K562 (cell line): ENCODE measurements at regions not wholly inside any gene's neighbourhood (a gene's known extent, or its start where the extent isn't known, plus 50 kb on each side); places are given as distances from the start of the nearest gene placed in this dataset.

Experiments used
- E2F4 ChIP-seq: sonication (generic); formaldehyde crosslinking; IDR thresholded peaks from 2 replicates; pipeline ENCODE4 v1.8.0; 2022; ENCODE audit warnings: mild to moderate bottlenecking, low read depth, missing genetic modification reagents
- EP400 ChIP-seq: fragments of 450-650 bp; IDR thresholded peaks from 2 replicates; pipeline ENCODE4 v1.6.1; 2017; ENCODE audit warnings: antibody characterized with exemption, mild to moderate bottlenecking, moderate library complexity
- GTF2E2 ChIP-seq: fragments of 200-800 bp; sonication (Bioruptor generic); IDR thresholded peaks from 2 replicates; pipeline ENCODE4 v1.6.1; 2016; ENCODE audit warnings: missing genetic modification characterization, missing compliant biosample characterization
- HOXB6 ChIP-seq: fragments of 250-450 bp; sonication (Bioruptor Pico); IDR thresholded peaks from 2 replicates; pipeline ENCODE4 v1.5.1; 2022; ENCODE audit warnings: mild to moderate bottlenecking, borderline replicate concordance
- KLF6 ChIP-seq: fragments of 250-450 bp; sonication (Bioruptor Pico); IDR thresholded peaks from 2 replicates; pipeline ENCODE4 v1.4.0; 2020; ENCODE audit warnings: mild to moderate bottlenecking, moderate library complexity, borderline replicate concordance
- MEIS2 ChIP-seq: fragments of 450-650 bp; IDR thresholded peaks from 2 replicates; pipeline ENCODE4 v1.6.1; 2014; ENCODE audit warnings: mild to moderate bottlenecking; ENCODE audit not compliant: partially characterized antibody
- MLX ChIP-seq, 2 experiments: fragments of 450-650 bp in 1 of 2; sonication (generic) in 1 of 2; formaldehyde crosslinking; conservative IDR thresholded peaks; 2 replicates each; pipeline versions ENCODE4 v1.4.0 to v1.8.1; 2020 to 2022; ENCODE audit warnings: mild to moderate bottlenecking in 1 of 2, missing genetic modification reagents in 1 of 2
- MYBL2 ChIP-seq, 2 experiments: fragments of 450-650 bp in 1 of 2; sonication (generic) in 1 of 2; formaldehyde crosslinking in 1 of 2; IDR thresholded peaks; 2 replicates each; pipeline versions ENCODE4 v1.6.1 to v1.8.1; 2017 to 2022; ENCODE audit warnings: borderline replicate concordance in 1 of 2, inconsistent platforms in 1 of 2, low read depth in 1 of 2, mild to moderate bottlenecking in 1 of 2, missing genetic modification reagents in 1 of 2, moderate library complexity in 1 of 2
- PHB2 ChIP-seq: fragments of 450-650 bp; IDR thresholded peaks from 2 replicates; pipeline ENCODE4 v1.6.1; 2017; ENCODE audit warnings: low read depth
- PRMT5 ChIP-seq: sonication (generic); formaldehyde crosslinking; IDR thresholded peaks from 2 replicates; pipeline ENCODE4 v1.5.0; 2020; ENCODE audit warnings: missing genetic modification reagents
- PTBP1 ChIP-seq: fragments of 200-400 bp; formaldehyde crosslinking; IDR thresholded peaks from 2 replicates; pipeline ENCODE4 v1.6.1; 2017; ENCODE audit warnings: low read depth, low read length
- SAFB ChIP-seq: fragments of 200-400 bp; formaldehyde crosslinking; IDR thresholded peaks from 2 replicates; pipeline ENCODE4 v1.6.1; 2017; ENCODE audit warnings: low read depth, low read length, borderline replicate concordance
- TAF1 ChIP-seq: IDR thresholded peaks from 2 replicates; pipeline ENCODE4 v1.6.1; 2011; ENCODE audit warnings: mild to moderate bottlenecking, low read length, moderate library complexity; ENCODE audit not compliant: insufficient read depth, control insufficient read depth, severe bottlenecking; ENCODE audit errors: extremely low read depth
- WHSC1 ChIP-seq: IDR thresholded peaks from one replicate; pipeline ENCODE4 v1.6.1; 2012; ENCODE audit warnings: low read length, control low read depth, inconsistent platforms
- ZNF140 ChIP-seq: fragments of 250-450 bp; sonication (Bioruptor Pico); IDR thresholded peaks from 2 replicates; pipeline ENCODE4 v1.8.0; 2021; ENCODE audit warnings: moderate library complexity, mild to moderate bottlenecking, inconsistent platforms
- ZNF184 ChIP-seq: sonication (generic); formaldehyde crosslinking; IDR thresholded peaks from 2 replicates; pipeline ENCODE4 v1.5.0; 2020; ENCODE audit warnings: missing genetic modification reagents
- ZNF24 ChIP-seq: fragments of 450-650 bp; IDR thresholded peaks from 2 replicates; pipeline ENCODE4 v1.6.1; 2016
- ZNF408 ChIP-seq: fragments of 250-450 bp; sonication (Bioruptor Pico); IDR thresholded peaks from 2 replicates; pipeline ENCODE4 v1.4.0; 2020; ENCODE audit warnings: low read depth, mild to moderate bottlenecking, moderate library complexity
- ZNF431 ChIP-seq: sonication (generic); formaldehyde crosslinking; IDR thresholded peaks from 2 replicates; pipeline ENCODE4 v1.8.0; 2022; ENCODE audit warnings: mild to moderate bottlenecking, missing genetic modification reagents
- ZNF644 ChIP-seq: fragments of 200-800 bp; sonication (Bioruptor generic); IDR thresholded peaks from 2 replicates; pipeline ENCODE4 v1.6.1; 2016; ENCODE audit warnings: low read depth, missing genetic modification characterization, missing compliant biosample characterization
- ZNF76 ChIP-seq: fragments of 250-450 bp; sonication (Bioruptor Pico); IDR thresholded peaks from 2 replicates; pipeline ENCODE4 v1.4.0; 2020; ENCODE audit warnings: mild to moderate bottlenecking, moderate library complexity, borderline replicate concordance
- ZSCAN32 ChIP-seq: fragments of 450-650 bp; formaldehyde crosslinking; IDR thresholded peaks from 2 replicates; pipeline ENCODE4 v1.4.0; 2020; ENCODE audit warnings: mild to moderate bottlenecking, moderate library complexity
- ZZZ3 ChIP-seq: fragments of 450-650 bp; IDR thresholded peaks from 2 replicates; pipeline ENCODE4 v1.6.1; 2016; ENCODE audit warnings: antibody characterized with exemption, mild to moderate bottlenecking, moderate library complexity
- TF ChIP-seq, protein P1 (sequence below): fragments of 450-650 bp; formaldehyde crosslinking; conservative IDR thresholded peaks from 2 replicates; pipeline ENCODE4 v1.4.0; 2022; ENCODE audit warnings: mild to moderate bottlenecking, missing genetic modification characterization
- TF ChIP-seq, protein P2 (sequence below): fragments of 250-450 bp; sonication (Bioruptor Pico); IDR thresholded peaks from 2 replicates; pipeline ENCODE4 v1.5.0; 2022; ENCODE audit warnings: mild to moderate bottlenecking

DNA sequence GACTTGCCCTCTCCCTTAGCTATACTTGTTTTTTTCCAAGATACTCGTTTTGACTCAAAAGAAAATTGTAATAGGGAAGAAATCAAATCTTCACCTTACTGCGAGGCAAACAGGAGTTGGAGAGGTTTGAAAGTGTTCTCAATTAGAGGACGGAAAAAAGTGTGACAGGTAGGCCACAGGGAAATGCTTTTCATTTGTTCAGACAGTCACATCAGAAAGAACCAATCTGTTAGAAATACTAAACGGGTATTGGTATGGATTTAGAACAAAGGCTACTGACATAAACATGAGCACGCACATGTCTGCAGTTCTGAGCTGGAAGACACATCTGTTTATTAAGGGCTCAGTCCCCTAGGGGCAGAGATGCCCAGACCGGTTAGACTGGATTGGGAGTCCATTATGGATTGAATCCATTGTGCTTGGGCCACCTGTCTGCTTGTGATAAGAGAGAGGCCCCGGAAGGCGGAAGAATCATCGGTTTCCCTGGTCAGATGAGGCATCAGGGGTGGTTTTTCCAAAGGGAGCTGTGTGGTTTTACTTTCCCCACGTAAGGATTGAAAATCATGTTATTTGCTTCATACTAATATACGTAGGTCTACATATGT lies 220.9 kb upstream of the MYLIP start (continued):
- TF ChIP-seq ZZZ3 = no peak
- TF ChIP-seq PRMT5 (CRISPR knock-in tag) = no peak
- TF ChIP-seq ZSCAN32 (CRISPR knock-in tag) = no peak; the same call in 1 of the 2 replicates
- no peak for TF ChIP-seq ZNF24
- TF ChIP-seq HOXB6 = no peak
- no peak for TF ChIP-seq ZNF408 (CRISPR knock-in tag)
- no peak for TF ChIP-seq MLX (CRISPR knock-in tag; conservative IDR thresholded peaks at IDR 0.05)
- no peak for TF ChIP-seq ZNF431 (CRISPR knock-in tag)
- no peak for TF ChIP-seq SAFB
- no peak for TF ChIP-seq WHSC1
- TF ChIP-seq, protein P1, sequence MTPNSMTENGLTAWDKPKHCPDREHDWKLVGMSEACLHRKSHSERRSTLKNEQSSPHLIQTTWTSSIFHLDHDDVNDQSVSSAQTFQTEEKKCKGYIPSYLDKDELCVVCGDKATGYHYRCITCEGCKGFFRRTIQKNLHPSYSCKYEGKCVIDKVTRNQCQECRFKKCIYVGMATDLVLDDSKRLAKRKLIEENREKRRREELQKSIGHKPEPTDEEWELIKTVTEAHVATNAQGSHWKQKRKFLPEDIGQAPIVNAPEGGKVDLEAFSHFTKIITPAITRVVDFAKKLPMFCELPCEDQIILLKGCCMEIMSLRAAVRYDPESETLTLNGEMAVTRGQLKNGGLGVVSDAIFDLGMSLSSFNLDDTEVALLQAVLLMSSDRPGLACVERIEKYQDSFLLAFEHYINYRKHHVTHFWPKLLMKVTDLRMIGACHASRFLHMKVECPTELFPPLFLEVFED (CRISPR knock-in tag) = no peak
- no peak for TF ChIP-seq PHB2
- no peak for TF ChIP-seq ZNF184 (CRISPR knock-in tag)
- TF ChIP-seq TAF1 = peak; percentile 13
- no peak for TF ChIP-seq EP400
- TF ChIP-seq MEIS2 = no peak
- no peak for TF ChIP-seq ZNF644 (tag)
- TF ChIP-seq ZNF140 (CRISPR knock-in tag) = no peak
- no peak for TF ChIP-seq E2F4 (CRISPR knock-in tag)
- no peak for TF ChIP-seq MYBL2 (IDR thresholded peaks at IDR 0.05; ENCODE audit: low read depth)
- TF ChIP-seq MYBL2 (CRISPR knock-in tag; IDR thresholded peaks at IDR 0.05; ENCODE audit: borderline replicate concordance) = no peak
- no peak; the same call in 1 of the 2 replicates for TF ChIP-seq KLF6 (CRISPR knock-in tag)
- no peak for TF ChIP-seq ZNF76 (CRISPR knock-in tag)
- TF ChIP-seq GTF2E2 = no peak
- TF ChIP-seq PTBP1 = no peak
- TF ChIP-seq, protein P2, sequence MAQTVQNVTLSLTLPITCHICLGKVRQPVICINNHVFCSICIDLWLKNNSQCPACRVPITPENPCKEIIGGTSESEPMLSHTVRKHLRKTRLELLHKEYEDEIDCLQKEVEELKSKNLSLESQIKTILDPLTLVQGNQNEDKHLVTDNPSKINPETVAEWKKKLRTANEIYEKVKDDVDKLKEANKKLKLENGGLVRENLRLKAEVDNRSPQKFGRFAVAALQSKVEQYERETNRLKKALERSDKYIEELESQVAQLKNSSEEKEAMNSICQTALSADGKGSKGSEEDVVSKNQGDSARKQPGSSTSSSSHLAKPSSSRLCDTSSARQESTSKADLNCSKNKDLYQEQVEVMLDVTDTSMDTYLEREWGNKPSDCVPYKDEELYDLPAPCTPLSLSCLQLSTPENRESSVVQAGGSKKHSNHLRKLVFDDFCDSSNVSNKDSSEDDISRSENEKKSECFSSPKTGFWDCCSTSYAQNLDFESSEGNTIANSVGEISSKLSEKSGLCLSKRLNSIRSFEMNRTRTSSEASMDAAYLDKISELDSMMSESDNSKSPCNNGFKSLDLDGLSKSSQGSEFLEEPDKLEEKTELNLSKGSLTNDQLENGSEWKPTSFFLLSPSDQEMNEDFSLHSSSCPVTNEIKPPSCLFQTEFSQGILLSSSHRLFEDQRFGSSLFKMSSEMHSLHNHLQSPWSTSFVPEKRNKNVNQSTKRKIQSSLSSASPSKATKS (CRISPR knock-in tag) = no peak
